HG03045 (cell line): ENCODE measurements at regions not wholly inside any gene's neighbourhood (a gene's known extent, or its start where the extent isn't known, plus 50 kb on each side); places are given as distances from the start of the nearest gene placed in this dataset.

Experiments
- ATAC-seq: cut with Tn5 transposase; IDR thresholded peaks from one replicate; pipeline ENCODE4 v1.9.1; 2021; ENCODE audit warnings: mild to moderate bottlenecking, moderate library complexity; ENCODE audit not compliant: unreplicated experiment

GRCh38 chr1:195141294-195141693, 1466.9 kb downstream of the KCNT2 start:
- no peak for ATAC-seq

- ATAC-seq = no peak
Observed at GRCh38 chr1:195130598-195130997, 1477.6 kb downstream of the KCNT2 start.

- ATAC-seq = no peak
Observed at GRCh38 chr1:195122497-195122896, 1485.7 kb downstream of the KCNT2 start.

GRCh38 chr1:195113471-195113870, 1494.8 kb downstream of the KCNT2 start:
- ATAC-seq = no peak

- ATAC-seq = no peak
Observed at GRCh38 chr1:195105773-195106172, 1502.5 kb downstream of the KCNT2 start.

- no peak for ATAC-seq
Observed at GRCh38 chr1:195105281-195105680, 1503.0 kb downstream of the KCNT2 start.

- no peak for ATAC-seq
Observed at GRCh38 chr1:195097316-195097715, 1510.9 kb downstream of the KCNT2 start.

- no peak for ATAC-seq
Observed at GRCh38 chr1:195096051-195096521, 1512.2 kb downstream of the KCNT2 start.

GRCh38 chr1:195085196-195085595, 1523.0 kb downstream of the KCNT2 start:
- ATAC-seq = no peak

- ATAC-seq = no peak
Observed at GRCh38 chr1:195082183-195082582, 1526.1 kb downstream of the KCNT2 start.

- no peak for ATAC-seq
Observed at GRCh38 chr1:195076682-195077081, 1531.6 kb downstream of the KCNT2 start.

GRCh38 chr1:195075973-195076372, 1532.3 kb downstream of the KCNT2 start:
- ATAC-seq = no peak

- no peak for ATAC-seq
Observed at GRCh38 chr1:195071461-195071860, 1536.8 kb downstream of the KCNT2 start.

GRCh38 chr1:195065437-195065836, 1542.8 kb downstream of the KCNT2 start:
- no peak for ATAC-seq

GRCh38 chr1:195064358-195064757, 1543.9 kb downstream of the KCNT2 start:
- no peak for ATAC-seq

GRCh38 chr1:195054217-195054687, 1554.0 kb downstream of the KCNT2 start:
- no peak for ATAC-seq

GRCh38 chr1:195053478-195053877, 1554.8 kb downstream of the KCNT2 start:
- ATAC-seq = peak; percentile 57

GRCh38 chr1:195047772-195048171, 1560.5 kb downstream of the KCNT2 start:
- ATAC-seq = no peak

- no peak for ATAC-seq
Observed at GRCh38 chr1:195045072-195045471, 1563.2 kb downstream of the KCNT2 start.

- ATAC-seq = no peak
Observed at GRCh38 chr1:195030793-195031192, 1577.4 kb downstream of the KCNT2 start.

GRCh38 chr1:195026792-195027191, 1581.4 kb downstream of the KCNT2 start:
- no peak for ATAC-seq

- ATAC-seq = no peak
Observed at GRCh38 chr1:195019385-195019784, 1588.9 kb downstream of the KCNT2 start.

- no peak for ATAC-seq
Observed at GRCh38 chr1:195012995-195013394, 1595.2 kb downstream of the KCNT2 start.
